ENCODE measurements at regions not wholly inside any gene's neighbourhood (a gene's known extent, or its start where the extent isn't known, plus 50 kb on each side); places are given as distances from the start of the nearest gene placed in this dataset.

GRCh38 chr4:63851496-63851895, 557.8 kb downstream of the TECRL start:
- DNase-seq: no peak
- TF ChIP-seq CTCF (conservative IDR thresholded peaks at IDR 0.05): no peak
- Mint-ChIP-seq H3K27me3 (ENCODE audit: insufficient read depth) (no peaks in the 10 kb centered on the region), H3K4me3 (no peak overlapping the region), H3K36me3 (ENCODE audit: low read depth) (no peaks in the 10 kb centered on the region), H3K27ac (no peak overlapping the region), H3K9me3 (no peaks in the 10 kb centered on the region), H3K4me1 (no peaks in the 10 kb centered on the region)
- Histone ChIP-seq H3K4me3 (ENCODE audit: low read length) (no peak overlapping the region), H3K4me1 (ENCODE audit: control insufficient read depth, insufficient read depth, low read length) (no peaks in the 10 kb centered on the region), H3K9ac (ENCODE audit: extremely low read depth, low read length, poor library complexity, severe bottlenecking) (no peak overlapping the region), H3K36me3 (ENCODE audit: control insufficient read depth, insufficient read depth, low read length) (no peaks in the 10 kb centered on the region), H3K27ac (ENCODE audit: low read depth, low read length) (no peak overlapping the region), H3K9me3 (ENCODE audit: control insufficient read depth, low read length) (no peaks in the 10 kb centered on the region), H3K27me3 (ENCODE audit: control insufficient read depth, insufficient read depth, low read length, poor library complexity, severe bottlenecking) (no peaks in the 10 kb centered on the region)
- 100% methylated on average over 1 of the region's 2 CpGs; no CpG with 5 or more reads in 1 of the 2 experiments for WGBS, 2 experiments (ENCODE audit: insufficient coverage in 1 of 2, insufficient read length in 1 of 2)

- H3K9ac ChIP-seq (ENCODE audit: extremely low read depth, low read length, poor library complexity, severe bottlenecking): no peak overlapping the region
- no peaks in the 10 kb centered on the region for H3K9me3 ChIP-seq (ENCODE audit: control insufficient read depth, low read length)
- no peak for TF ChIP-seq CTCF (conservative IDR thresholded peaks at IDR 0.05)
- Mint-ChIP-seq H3K4me1 (no peaks in the 10 kb centered on the region), H3K9me3 (no peaks in the 10 kb centered on the region), H3K27ac (no peak overlapping the region), H3K36me3 (ENCODE audit: low read depth) (no peaks in the 10 kb centered on the region), H3K27me3 (ENCODE audit: insufficient read depth) (no peaks in the 10 kb centered on the region), H3K4me3 (no peak overlapping the region)
- H3K4me1 ChIP-seq (ENCODE audit: control insufficient read depth, insufficient read depth, low read length): no peaks in the 10 kb centered on the region
- H3K27ac ChIP-seq (ENCODE audit: low read depth, low read length): no peak overlapping the region
- H3K36me3 ChIP-seq (ENCODE audit: control insufficient read depth, insufficient read depth, low read length): no peaks in the 10 kb centered on the region
- H3K4me3 ChIP-seq (ENCODE audit: low read length): no peak overlapping the region
- no peak for DNase-seq
- WGBS, 2 experiments (ENCODE audit: insufficient coverage in 1 of 2, insufficient read length in 1 of 2): 78% methylated on average over 2 of the region's 3 CpGs; no CpG with 5 or more reads in 1 of the 2 experiments
- H3K27me3 ChIP-seq (ENCODE audit: control insufficient read depth, insufficient read depth, low read length, poor library complexity, severe bottlenecking): no peaks in the 10 kb centered on the region
Observed at GRCh38 chr4:63841266-63841665, 568.0 kb downstream of the TECRL start.

- 80 to 90% methylated on average over 1 to 2 of the region's 2 CpGs for WGBS, 2 experiments (ENCODE audit: insufficient coverage in 1 of 2, insufficient read length in 1 of 2)
- Histone ChIP-seq H3K27me3 (ENCODE audit: control insufficient read depth, insufficient read depth, low read length, poor library complexity, severe bottlenecking) (no peaks in the 10 kb centered on the region), H3K36me3 (ENCODE audit: control insufficient read depth, insufficient read depth, low read length) (no peaks in the 10 kb centered on the region), H3K27ac (ENCODE audit: low read depth, low read length) (no peak overlapping the region), H3K4me1 (ENCODE audit: control insufficient read depth, insufficient read depth, low read length) (no peaks in the 10 kb centered on the region), H3K9ac (ENCODE audit: extremely low read depth, low read length, poor library complexity, severe bottlenecking) (no peak overlapping the region), H3K9me3 (ENCODE audit: control insufficient read depth, low read length) (no peaks in the 10 kb centered on the region), H3K4me3 (ENCODE audit: low read length) (no peak overlapping the region)
- H3K9me3 Mint-ChIP-seq: peaks cover 2% of the 10 kb centered on the region
- no peak for TF ChIP-seq CTCF (conservative IDR thresholded peaks at IDR 0.05)
- H3K4me1 Mint-ChIP-seq: peaks cover 11% of the 10 kb centered on the region
- H3K36me3 Mint-ChIP-seq (ENCODE audit: low read depth): no peaks in the 10 kb centered on the region
- no peaks in the 10 kb centered on the region for H3K27me3 Mint-ChIP-seq (ENCODE audit: insufficient read depth)
- H3K27ac Mint-ChIP-seq: no peak overlapping the region
- no peak for DNase-seq
- H3K4me3 Mint-ChIP-seq: no peak overlapping the region
Observed at GRCh38 chr4:63831590-63832155, 577.6 kb downstream of the TECRL start.
